ENCODE measurements at regions not wholly inside any gene's neighbourhood (a gene's known extent, or its start where the extent isn't known, plus 50 kb on each side); places are given as distances from the start of the nearest gene placed in this dataset.

DNA sequence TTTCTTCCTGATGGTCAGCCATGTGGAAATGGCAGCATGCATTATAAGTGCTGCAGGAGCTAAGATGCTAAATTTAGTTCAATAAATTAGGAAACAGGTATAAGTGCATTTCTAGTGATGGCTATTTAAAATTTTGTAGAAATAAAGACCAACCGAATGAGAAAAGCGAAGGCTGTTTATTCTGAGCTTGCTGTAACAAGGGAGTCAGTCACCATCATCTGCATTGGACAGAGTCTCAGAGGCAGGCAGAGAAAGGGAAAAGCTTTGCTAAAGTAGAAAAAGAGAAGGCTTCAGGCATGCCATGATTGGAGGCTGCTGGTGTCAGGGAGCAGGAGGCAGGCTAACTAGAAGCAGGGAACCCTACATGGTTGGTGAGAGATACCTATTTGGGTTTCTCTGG is 451.0 kb downstream of the EDEM1 start:
- Mint-ChIP-seq H3K36me3 (no peaks in the 10 kb centered on the region), H3K27me3 (no peaks in the 10 kb centered on the region), H3K4me1 (ENCODE audit: low read depth in 2 of 2) (no peaks in the 10 kb centered on the region), H3K9me3 (peaks cover 7% of the 10 kb centered on the region), H3K27ac (no peak overlapping the region), H3K4me3 (no peak overlapping the region)
- ATAC-seq (no peak), DNase-seq (ENCODE audit: low spot score) (no peak)

DNA sequence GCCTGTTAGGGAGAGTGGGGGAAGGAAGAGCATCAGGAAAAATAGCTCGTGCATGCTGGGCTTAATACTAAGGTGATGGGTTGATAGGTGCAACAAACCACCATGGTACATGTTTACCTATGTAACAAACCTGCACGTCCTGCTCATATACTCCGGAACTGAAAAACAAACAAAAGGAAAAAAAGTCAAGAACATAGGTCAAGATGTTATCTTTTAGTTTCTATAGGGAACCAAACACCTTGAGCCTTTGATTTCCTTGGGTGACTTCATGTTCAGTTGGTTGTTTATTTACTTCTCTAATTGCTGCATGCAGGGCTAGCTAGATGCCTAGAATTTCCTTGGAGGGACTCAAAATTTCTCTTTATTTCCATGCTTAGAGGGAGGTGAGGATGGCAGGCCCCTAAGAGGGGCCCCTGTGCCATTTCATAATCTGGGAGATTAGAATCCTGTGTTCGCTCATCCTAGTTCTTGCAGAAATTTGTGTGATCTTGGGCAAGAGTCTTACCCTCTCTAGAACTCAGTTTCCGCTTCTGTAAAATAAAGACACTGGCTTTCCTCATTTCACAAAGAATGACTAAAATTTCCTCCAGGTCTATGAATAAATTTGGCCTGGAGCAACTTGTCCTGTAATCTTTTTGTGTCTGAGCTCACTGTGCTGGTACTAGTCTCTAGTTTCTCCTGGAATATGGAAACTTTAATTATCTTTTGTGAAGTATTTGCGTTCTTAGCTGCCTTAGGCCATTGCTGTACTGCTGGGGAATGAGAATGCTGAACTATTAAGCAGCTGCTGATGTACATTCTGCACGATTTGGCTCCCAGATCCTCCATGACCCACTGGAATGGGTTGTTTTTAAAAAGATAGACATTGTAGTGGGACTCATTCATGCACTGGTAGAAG is 457.5 kb downstream of the EDEM1 start:
- Mint-ChIP-seq H3K27ac (no peak overlapping the region), H3K9me3 (peaks cover 14% of the 10 kb centered on the region), H3K4me3 (no peak overlapping the region), H3K36me3 (no peaks in the 10 kb centered on the region), H3K27me3 (no peaks in the 10 kb centered on the region), H3K4me1 (ENCODE audit: low read depth in 2 of 2) (no peaks in the 10 kb centered on the region)
- DNase-seq (ENCODE audit: low spot score) (no peak), ATAC-seq (no peak)

DNA sequence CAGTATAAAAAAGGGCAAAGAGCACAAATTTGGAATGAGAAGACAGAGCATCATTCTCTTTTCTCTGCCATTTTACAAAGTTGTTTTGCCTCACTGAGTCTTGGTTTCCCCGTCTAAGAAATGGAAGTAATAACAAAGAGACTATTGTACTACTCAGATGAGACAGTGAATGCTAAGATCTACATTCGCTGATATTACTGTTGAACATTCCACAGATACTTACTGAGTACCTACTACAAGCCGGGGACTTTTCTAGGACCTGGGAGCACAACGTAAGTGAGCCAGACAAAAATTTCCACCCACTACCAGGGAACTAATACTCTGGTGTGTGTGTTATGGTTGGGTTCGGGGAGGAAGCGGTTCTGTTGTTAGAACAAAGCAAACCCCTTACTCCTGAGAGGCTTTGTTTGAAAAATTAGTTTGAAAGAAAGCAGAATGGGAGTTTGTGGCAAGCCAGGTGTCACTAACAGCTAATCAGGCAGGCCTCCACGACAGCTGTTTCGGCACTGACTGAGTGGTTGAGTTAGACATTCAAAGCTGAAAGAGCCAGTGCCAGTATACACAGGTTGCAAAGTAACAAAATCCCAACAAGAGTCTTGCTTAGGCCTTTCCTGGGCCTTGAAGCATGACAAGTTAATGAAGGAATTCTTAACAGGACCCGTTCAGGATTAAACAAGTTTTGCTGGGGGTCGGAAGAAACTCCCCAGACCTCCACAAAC is 458.3 kb downstream of the EDEM1 start:
- Mint-ChIP-seq H3K9me3 (peaks cover 9% of the 10 kb centered on the region), H3K4me3 (no peak overlapping the region), H3K4me1 (ENCODE audit: low read depth in 2 of 2) (no peaks in the 10 kb centered on the region), H3K27ac (no peak overlapping the region), H3K27me3 (no peaks in the 10 kb centered on the region), H3K36me3 (no peaks in the 10 kb centered on the region)
- DNase-seq (ENCODE audit: low spot score), result no peak
- ATAC-seq, result no peak

DNA sequence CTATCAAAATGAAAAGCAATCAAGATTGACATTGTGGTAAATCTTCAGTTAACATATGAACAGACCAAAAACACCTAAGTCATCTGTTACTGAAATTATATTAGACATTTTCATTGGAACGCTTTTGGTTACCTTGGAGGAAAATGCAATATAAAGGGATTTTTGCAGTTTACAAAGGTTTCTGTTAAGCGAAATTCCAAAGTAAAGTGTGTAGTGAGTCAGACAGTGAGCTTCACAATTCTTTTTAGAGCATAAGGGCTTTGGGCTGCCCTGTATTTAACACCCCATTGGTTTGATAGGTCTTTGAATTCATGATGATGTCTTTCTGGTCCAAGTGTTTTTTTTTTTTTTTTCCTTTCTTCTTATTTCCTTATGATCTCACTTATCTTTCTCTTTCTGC is 462.8 kb downstream of the EDEM1 start:
- Mint-ChIP-seq H3K27me3 (no peaks in the 10 kb centered on the region), H3K36me3 (no peaks in the 10 kb centered on the region), H3K4me3 (no peak overlapping the region), H3K9me3 (peaks cover 12% of the 10 kb centered on the region), H3K27ac (no peak overlapping the region), H3K4me1 (ENCODE audit: low read depth in 2 of 2) (no peaks in the 10 kb centered on the region)
- DNase-seq (ENCODE audit: low spot score) (no peak), ATAC-seq (no peak)

DNA sequence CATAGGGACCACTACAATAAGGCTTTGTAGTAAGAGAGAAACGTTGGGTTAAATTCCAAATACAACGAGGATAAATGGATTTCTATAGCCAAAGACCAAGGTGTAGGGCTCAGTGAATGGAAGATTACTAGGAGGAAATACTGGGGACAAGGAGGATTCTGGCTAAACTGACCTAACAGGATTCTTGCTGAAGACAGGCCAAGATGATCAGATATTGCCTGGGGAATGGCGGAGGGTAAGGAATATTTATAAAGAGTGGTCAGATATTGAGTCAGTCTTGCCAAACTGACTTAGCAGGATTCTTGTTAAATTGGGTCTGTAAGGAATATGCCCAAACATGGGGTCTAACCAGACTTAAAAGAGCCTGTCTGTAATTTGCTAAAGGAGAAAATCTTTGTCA is 463.8 kb downstream of the EDEM1 start:
- Mint-ChIP-seq H3K4me3 (no peak overlapping the region), H3K36me3 (no peaks in the 10 kb centered on the region), H3K27me3 (no peaks in the 10 kb centered on the region), H3K27ac (no peak overlapping the region), H3K9me3 (peaks cover 12% of the 10 kb centered on the region), H3K4me1 (ENCODE audit: low read depth in 2 of 2) (no peaks in the 10 kb centered on the region)
- no peak for DNase-seq (ENCODE audit: low spot score)
- ATAC-seq, result no peak

DNA sequence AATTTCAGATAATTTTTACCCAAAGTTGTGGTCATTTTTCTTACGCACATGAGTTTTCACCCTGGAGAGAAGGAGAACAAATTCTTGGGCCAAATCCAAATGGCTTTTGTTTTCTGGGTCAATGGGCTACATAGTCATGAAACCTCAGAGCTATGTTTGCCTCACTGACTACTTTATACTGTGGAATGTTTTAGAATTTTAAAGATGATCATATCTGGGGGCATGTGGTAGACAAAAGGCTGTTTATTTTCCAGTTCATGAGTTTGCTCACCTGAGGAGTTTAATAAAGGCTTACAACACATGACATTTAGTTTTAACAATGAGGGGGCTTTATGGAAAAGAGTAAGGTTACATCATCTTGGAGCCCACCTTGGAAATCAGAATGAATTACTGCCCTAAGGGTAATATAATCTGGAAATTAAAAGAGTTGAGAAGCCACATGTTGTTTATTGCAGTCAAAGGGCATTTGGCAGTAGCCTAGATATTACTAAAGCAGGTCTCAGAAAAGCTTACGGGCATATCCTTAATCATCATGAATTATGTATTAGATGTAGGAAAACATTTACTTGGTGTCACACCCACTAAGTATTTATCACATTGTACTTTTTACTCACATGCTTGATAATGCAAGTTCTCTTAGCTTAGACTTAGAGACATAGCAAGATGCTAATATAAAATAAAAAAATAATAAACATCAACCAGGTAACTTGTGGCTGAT is 466.1 kb downstream of the EDEM1 start:
- DNase-seq (ENCODE audit: low spot score), result no peak
- H3K4me1 Mint-ChIP-seq (ENCODE audit: low read depth in 2 of 2), result no peaks in the 10 kb centered on the region
- no peaks in the 10 kb centered on the region for H3K36me3 Mint-ChIP-seq
- no peak for ATAC-seq
- H3K4me3 Mint-ChIP-seq, result no peak overlapping the region
- peaks cover 19% of the 10 kb centered on the region for H3K9me3 Mint-ChIP-seq
- no peak overlapping the region for H3K27ac Mint-ChIP-seq
- no peaks in the 10 kb centered on the region for H3K27me3 Mint-ChIP-seq

DNA sequence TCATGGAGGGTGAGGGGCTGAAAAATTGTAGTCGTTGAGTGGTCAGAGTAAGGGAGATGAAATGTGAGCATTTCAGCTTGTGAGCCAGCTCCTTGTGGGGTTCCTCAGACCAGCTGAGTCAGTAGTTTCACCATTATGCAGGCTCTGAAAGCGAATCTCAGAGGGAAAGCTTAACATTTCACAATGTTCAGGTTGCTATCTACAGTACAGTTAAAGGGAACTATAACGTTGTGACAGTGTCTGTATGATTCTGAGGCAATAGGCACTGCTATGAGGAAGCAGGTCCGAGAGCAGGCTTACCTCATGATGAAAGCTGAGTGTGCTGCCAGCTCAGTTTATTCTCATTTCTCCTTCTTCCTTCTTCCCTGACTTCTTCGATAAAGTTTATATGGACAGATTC is 469.6 kb downstream of the EDEM1 start:
- no peaks in the 10 kb centered on the region for H3K4me1 Mint-ChIP-seq (ENCODE audit: low read depth in 2 of 2)
- no peaks in the 10 kb centered on the region for H3K27me3 Mint-ChIP-seq
- H3K4me3 Mint-ChIP-seq, result no peak overlapping the region
- no peak overlapping the region for H3K27ac Mint-ChIP-seq
- DNase-seq (ENCODE audit: low spot score) (no peak), ATAC-seq (no peak)
- H3K36me3 Mint-ChIP-seq, result no peaks in the 10 kb centered on the region
- H3K9me3 Mint-ChIP-seq, result peaks cover 21% of the 10 kb centered on the region

DNA sequence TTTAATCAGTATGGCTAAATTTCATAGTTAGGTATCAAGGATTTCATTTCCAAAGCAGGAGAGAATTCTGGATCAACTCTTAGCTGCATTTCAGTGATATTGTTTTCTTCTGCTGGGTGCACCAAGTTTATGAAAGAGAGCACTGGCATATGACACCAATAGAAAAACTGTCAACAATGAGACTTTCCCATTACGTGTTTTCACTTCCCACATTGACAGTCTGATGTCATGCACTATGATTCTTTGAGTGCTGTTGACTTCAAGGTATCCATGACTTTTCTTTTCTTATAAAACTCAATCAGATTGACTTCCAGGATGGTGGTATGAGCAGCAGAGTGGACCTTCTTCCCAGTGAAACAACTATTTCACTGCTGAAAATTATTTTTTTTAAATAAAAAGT is 476.1 kb downstream of the EDEM1 start:
- Mint-ChIP-seq H3K27me3 (no peaks in the 10 kb centered on the region), H3K4me3 (no peak overlapping the region), H3K36me3 (no peaks in the 10 kb centered on the region), H3K9me3 (peaks cover 22% of the 10 kb centered on the region), H3K4me1 (ENCODE audit: low read depth in 2 of 2) (no peaks in the 10 kb centered on the region), H3K27ac (no peak overlapping the region)
- DNase-seq (ENCODE audit: low spot score), result no peak
- no peak for ATAC-seq

DNA sequence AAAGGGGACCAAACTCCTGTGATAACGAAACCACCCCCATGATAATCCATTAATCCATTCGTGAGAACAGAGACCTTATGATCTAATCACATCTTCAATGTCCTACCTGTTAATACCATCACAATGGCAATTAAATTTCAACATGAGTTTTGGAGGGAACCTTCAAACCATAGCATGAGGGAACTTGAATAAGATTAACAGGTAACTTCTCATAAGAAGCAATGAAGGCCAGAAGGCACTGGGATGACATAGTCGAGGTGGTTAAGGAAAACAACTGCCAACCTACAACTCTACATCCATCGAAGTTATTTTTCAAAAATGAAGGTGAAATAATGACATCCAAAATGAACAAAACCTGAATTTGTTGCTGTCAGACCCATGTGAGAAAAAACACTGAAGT is 478.9 kb downstream of the EDEM1 start:
- Mint-ChIP-seq H3K9me3 (peaks cover 12% of the 10 kb centered on the region), H3K27ac (no peak overlapping the region), H3K36me3 (no peaks in the 10 kb centered on the region), H3K27me3 (no peaks in the 10 kb centered on the region), H3K4me1 (ENCODE audit: low read depth in 2 of 2) (no peaks in the 10 kb centered on the region), H3K4me3 (no peak overlapping the region)
- no peak for DNase-seq (ENCODE audit: low spot score)
- ATAC-seq, result no peak

DNA sequence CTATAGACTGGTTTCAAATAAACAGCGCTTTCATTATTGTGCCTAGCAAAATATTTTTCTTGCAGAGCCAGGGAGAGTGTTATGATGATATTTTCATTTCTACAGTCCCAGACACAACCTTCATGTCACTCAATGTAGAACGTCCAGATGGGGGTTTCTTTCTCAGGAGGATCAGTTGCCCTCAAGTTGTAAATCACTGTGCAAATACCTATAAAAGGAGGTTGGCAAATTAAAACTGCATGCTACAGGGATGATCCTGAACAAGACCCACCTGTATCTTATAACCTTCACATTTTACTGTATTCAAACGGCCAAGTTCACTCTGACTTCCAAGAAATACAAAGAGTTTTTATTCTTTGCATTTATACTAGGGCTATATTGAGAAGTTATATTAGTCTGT is 486.0 kb downstream of the EDEM1 start:
- no peaks in the 10 kb centered on the region for H3K36me3 Mint-ChIP-seq
- no peak for ATAC-seq
- H3K4me3 Mint-ChIP-seq, result no peak overlapping the region
- DNase-seq (ENCODE audit: low spot score), result no peak
- H3K9me3 Mint-ChIP-seq, result peaks cover 4% of the 10 kb centered on the region
- H3K27me3 Mint-ChIP-seq, result no peaks in the 10 kb centered on the region
- no peaks in the 10 kb centered on the region for H3K4me1 Mint-ChIP-seq (ENCODE audit: low read depth in 2 of 2)
- no peak overlapping the region for H3K27ac Mint-ChIP-seq

DNA sequence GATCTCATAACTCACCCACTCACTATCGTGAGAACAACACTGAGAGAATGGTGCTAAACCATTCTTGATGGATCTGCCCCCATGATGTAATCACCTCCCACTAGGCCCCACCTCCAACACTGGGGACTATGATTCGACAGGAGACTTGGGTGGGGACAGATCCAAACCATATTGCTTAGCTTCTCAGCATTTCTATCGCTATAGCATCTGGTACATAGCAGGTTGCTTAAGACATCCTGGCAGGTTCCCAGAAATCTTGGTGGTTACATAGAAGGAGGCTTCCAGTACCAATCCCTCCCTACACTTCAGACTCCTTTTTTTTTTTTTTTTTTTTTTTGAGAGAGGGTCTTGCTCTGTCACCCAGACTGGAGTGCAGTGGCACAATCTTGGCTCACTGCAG is 487.8 kb downstream of the EDEM1 start:
- ATAC-seq, result no peak
- Mint-ChIP-seq H3K27me3 (no peaks in the 10 kb centered on the region), H3K4me3 (no peak overlapping the region), H3K4me1 (ENCODE audit: low read depth in 2 of 2) (no peaks in the 10 kb centered on the region), H3K27ac (no peak overlapping the region), H3K36me3 (no peaks in the 10 kb centered on the region), H3K9me3 (peaks cover 4% of the 10 kb centered on the region)
- no peak for DNase-seq (ENCODE audit: low spot score)

DNA sequence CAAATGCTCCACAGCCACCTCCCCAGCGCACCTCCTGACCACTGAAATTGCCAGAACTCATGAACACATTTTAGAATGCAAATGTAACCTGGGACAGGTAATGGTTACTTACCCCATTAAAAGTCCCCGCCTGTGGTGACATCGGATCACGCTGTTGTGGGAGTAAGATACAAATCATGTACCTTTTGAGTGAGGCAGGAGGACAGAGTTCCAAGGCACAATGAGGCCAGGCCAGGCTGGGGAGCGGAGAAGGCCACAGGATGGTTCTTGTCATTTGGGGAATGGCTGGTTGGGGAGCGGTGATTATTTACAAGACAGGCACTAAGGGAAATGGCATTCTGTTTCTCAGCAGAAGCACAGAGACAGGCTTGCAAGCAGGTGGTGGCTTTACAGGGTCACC is 490.0 kb downstream of the EDEM1 start:
- DNase-seq (ENCODE audit: low spot score) (no peak), ATAC-seq (no peak)
- no peaks in the 10 kb centered on the region for H3K4me1 Mint-ChIP-seq (ENCODE audit: low read depth in 2 of 2)
- H3K9me3 Mint-ChIP-seq, result peaks cover 7% of the 10 kb centered on the region
- peaks cover 0 to 2% of the 10 kb centered on the region in 2 donors for H3K27me3 Mint-ChIP-seq
- H3K4me3 Mint-ChIP-seq, result no peak overlapping the region
- H3K36me3 Mint-ChIP-seq, result no peaks in the 10 kb centered on the region
- no peak overlapping the region for H3K27ac Mint-ChIP-seq

DNA sequence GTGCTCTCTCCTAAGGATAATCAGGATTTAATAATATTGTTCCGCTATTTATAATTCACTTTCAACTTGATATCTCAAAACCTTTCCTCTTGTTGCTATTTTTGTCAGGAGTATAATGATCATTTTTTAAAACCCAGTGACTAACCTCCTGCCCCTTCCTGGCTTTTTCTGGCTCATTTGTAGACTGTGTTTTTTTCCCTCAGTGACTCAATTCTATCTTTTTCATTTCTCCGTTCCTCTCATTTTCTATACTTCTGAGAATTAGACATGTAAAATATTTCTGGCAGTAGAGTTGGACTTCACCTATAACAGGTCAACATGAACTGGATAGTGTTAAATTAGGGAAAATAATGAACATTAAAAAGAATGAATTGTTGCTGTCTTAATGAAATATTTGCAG is 490.7 kb downstream of the EDEM1 start:
- ATAC-seq, result no peak
- DNase-seq (ENCODE audit: low spot score), result no peak
- Mint-ChIP-seq H3K27me3 (peaks cover 0 to 2% of the 10 kb centered on the region in 2 donors), H3K4me3 (no peak overlapping the region), H3K27ac (no peak overlapping the region), H3K4me1 (ENCODE audit: low read depth in 2 of 2) (no peaks in the 10 kb centered on the region), H3K36me3 (no peaks in the 10 kb centered on the region), H3K9me3 (peaks cover 7% of the 10 kb centered on the region)

DNA sequence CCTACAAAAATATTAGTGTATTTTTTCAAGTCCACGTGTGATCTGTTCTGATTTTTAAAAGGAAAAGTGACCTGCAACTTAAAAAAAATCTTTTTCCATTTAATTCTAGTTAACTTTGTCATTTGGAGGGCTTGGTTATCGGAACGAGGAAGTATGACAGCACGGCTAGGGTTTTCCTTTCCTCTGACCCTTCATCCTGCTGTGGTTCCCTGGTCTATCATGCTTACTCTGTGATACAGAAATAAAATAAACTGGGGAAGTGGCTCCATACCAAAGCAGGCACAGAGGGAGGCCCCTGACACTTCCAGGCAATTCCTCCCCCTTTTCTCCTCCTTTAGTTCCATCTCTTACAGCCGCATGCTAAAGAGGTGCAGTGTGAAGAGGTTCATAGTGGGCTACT is 491.3 kb downstream of the EDEM1 start:
- Mint-ChIP-seq H3K4me3 (no peak overlapping the region), H3K36me3 (no peaks in the 10 kb centered on the region), H3K4me1 (ENCODE audit: low read depth in 2 of 2) (no peaks in the 10 kb centered on the region), H3K9me3 (peaks cover 7% of the 10 kb centered on the region), H3K27ac (no peak overlapping the region), H3K27me3 (peaks cover 0 to 2% of the 10 kb centered on the region in 2 donors)
- ATAC-seq (no peak), DNase-seq (ENCODE audit: low spot score) (no peak)

All from natural killer cell treated with Interleukin-12 subunit alpha and Interleukin-12 subunit beta and Interleukin-15 and Interleukin-18, amount 100 ng/mL, for 72 hours (primary cell).